DMS53 (cell line): ENCODE measurements at regions not wholly inside any gene's neighbourhood (a gene's known extent, or its start where the extent isn't known, plus 50 kb on each side); places are given as distances from the start of the nearest gene placed in this dataset.

Experiments
- DNase-seq: peaks from one replicate; lab custom pipeline; 2025; lab: John Stamatoyannopoulos, UW

GRCh38 chr20:22916021-22916842 lies 118.9 kb upstream of the SSTR4 start:
- DNase-seq, result no peak

GRCh38 chr20:22918286-22918983 lies 116.7 kb upstream of the SSTR4 start:
- DNase-seq, result peak; percentile 8

GRCh38 chr20:22920898-22921297 lies 114.2 kb upstream of the SSTR4 start:
- DNase-seq, result no peak

GRCh38 chr20:22921595-22922421 lies 113.3 kb upstream of the SSTR4 start:
- no peak for DNase-seq

DNA sequence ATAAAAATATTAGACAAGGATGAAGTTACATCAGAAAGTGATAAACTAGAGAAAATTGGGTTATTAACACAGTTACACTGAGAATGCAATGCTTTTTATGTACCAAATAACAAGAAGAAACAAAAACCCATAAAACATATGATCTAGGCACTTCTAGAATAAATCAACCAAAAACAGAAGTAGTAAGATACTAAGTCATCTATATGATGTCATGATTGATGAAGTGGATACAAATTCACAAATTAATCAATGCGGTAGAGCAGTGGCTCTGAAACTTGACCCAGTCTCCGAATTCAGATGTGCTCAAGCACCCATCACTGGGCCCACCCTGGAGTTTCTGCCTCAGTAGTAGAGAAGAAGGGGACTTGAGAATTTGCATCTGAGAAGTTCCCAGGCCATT lies 112.1 kb upstream of the SSTR4 start:
- no peak for DNase-seq

DNA sequence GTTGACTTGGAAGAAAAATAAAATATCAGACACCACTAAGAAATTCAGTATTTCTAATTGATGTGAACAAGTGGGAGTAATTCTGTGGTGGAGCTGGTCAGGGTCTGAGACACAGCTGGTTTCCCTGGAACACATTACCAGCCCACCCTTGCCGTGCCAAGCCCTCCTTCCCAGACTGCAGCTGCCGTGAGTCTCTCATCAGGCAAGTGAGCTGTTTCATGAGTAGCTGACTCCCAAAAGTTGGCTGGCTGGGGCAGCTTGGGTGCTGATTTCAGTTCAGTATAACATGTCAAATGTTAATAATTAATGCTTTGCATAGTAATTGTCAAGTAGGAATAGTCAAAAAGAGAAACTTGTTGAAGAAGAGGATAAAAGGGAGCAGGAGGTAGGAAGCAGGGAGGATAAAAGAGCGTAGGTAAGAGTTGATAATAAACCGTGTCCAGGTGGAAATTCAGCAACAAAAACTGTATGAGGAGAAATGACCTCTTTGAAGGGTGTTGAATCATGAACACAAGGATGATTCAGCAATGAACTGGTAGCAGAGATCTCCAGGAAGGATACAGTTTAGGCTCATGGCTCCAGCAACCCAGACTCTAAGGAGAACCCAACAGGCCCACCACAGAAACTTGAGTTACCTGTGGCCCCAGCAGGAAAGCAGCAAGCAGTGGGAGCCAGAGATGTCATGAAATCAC lies 110.9 kb upstream of the SSTR4 start:
- DNase-seq, result no peak

DNA sequence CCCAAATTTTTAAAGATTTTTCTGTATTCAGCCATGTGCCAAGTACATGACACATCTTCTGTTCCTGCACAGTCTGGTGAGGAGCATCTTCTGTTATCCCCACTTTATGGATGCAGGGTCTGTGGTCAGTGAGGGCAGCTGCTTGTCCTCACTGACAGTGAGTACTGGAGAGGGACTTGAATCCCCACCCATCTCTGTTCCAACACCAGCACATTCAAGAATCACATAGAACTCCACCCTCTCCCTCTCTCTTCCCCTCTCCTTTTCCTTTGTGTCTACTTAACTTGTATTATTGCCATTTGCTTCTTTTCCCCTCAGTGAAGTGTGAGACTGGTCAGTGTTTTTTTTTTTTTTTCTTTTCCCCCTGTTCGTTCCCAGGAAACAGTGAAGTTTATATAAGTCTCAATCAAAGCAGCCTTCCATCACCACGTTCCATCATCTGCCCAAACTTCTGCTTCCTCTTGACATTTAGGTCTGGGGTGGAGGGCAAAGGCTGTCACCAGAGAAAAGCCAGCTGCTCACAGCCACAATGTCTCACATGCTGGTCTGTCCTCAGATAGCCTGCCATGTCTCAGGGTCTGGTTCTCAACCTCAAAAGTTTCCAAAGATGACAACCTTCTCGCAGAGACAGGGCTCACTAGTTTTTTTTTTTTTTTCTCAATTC lies 110.0 kb upstream of the SSTR4 start:
- DNase-seq, result no peak

DNA sequence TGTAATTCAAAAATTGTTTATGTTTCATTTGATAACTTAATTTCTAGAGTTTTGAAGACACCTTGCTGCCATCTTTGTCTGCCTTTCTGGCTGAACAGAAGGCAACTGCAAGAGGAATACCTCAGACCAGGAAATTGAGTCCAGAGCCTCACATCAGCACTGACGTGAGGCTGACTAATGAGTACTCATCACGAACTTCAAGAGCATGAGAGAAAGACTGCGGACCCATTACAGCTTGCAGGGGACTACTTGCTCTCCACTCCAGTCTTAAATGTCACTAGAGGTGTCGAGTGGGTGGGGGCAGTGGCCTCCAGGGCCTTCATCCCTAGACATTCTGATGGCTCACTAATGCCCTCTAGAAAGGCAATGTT lies 109.5 kb upstream of the SSTR4 start:
- DNase-seq, result no peak

- DNase-seq, result no peak
Measured at GRCh38 chr20:22927537-22927936, 107.6 kb upstream of the SSTR4 start.

DNA sequence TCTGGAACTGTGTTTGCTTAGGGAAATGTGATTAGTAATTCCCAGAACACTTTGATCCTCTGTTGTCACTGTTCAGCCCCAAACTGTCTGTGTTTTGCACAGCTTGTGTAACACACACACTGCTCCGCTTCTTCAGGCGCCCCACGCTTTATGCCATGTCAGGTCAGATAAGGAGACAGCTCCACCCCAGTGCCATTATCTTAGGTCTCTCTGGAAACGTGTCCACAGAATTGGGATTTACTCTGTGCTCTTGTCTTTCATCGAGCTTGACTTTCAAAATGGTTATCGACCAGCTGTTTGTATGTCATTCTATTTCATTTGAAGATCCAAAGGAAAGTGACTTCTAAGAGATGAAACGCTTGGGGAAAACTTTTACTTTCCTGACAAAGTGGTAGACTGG lies 106.4 kb upstream of the SSTR4 start:
- no peak for DNase-seq

DNA sequence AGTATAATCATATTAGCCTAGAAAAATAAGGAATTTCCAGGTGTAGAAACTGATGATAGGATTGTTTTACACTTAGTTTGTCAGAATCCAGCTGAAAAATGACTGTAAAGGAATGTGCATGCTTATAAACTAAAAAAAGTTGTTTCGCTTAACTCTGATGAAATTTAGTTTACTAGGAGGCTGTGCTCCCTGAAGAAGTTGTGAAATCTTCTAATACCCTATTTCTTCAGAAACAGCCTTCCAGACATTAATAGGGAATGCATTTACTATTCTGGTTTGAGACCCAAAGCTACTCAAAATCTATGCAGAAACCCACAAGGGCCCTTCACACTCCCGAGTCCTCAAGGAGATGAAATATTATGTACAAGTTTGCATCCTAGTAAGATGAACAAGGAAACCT lies 105.5 kb upstream of the SSTR4 start:
- no peak for DNase-seq

GRCh38 chr20:22931653-22932608 lies 103.2 kb upstream of the SSTR4 start:
- DNase-seq, result no peak

GRCh38 chr20:22939181-22939580 lies 95.9 kb upstream of the SSTR4 start:
- DNase-seq, result no peak

- DNase-seq, result no peak
Measured at GRCh38 chr20:22940350-22940749, 94.8 kb upstream of the SSTR4 start.

GRCh38 chr20:22941550-22941949 lies 93.6 kb upstream of the SSTR4 start:
- no peak for DNase-seq

- no peak for DNase-seq
Measured at GRCh38 chr20:22942742-22943141, 92.4 kb upstream of the SSTR4 start.

GRCh38 chr20:22944062-22944461 lies 91.0 kb upstream of the SSTR4 start:
- no peak for DNase-seq

DNA sequence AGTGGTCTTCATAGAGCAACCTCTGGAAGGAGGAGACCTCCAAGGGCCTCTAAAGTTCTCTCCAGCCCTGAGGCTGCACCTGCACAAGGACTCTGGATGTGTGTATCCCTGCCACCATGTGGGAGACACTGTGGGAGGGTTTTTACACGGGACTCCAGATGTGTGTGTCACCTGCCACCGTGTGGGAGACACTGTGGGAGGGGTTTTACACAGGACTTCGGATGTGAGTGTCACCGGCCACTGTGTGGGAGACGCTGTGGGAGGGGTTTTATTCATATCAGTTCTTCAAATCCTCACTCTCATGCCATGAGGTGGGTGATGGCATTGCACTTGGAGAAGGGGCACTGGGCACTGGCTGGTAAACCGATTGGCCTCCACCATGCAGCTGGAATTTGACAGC lies 90.2 kb upstream of the SSTR4 start:
- no peak for DNase-seq

GRCh38 chr20:22946596-22946995 lies 88.5 kb upstream of the SSTR4 start:
- DNase-seq, result no peak

DNA sequence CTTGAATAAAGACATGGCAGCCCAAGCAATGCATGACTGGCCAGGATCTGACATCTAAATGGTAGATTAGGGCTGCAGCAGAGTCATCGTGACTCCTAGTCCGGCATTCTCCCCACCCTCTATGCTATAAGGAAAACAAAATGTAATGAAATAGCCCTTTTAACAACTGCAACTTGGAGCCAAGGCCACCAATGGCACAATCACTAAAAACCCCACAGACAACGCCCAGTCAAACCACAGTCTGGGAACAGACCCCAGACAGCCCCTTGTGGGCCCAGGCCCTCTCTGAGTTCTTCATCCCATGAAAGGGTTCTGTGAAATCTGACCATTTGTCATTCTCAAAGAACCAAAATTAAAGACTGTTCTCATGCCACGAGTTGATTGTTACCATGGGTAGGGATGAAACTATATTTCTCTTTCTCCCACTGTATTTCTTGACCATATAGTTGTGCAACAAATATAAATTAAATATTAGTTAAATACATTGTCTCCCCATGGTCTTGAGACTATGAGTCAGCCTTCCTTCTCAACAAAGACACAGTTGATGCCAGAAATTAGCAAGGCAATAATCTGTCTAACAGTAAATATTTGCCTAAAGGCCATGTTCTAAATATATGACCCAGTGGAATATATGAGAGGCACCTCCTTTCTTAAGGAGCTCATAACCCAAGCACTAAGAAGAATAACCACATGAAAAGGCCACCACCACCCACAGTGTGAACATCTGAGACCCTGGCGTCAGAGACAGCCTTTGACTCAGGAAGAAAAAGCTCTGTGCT lies 85.6 kb upstream of the SSTR4 start:
- no peak for DNase-seq
